Neural cell (in vitro differentiated cells): ENCODE measurements at regions not wholly inside any gene's neighbourhood (a gene's known extent, or its start where the extent isn't known, plus 50 kb on each side); places are given as distances from the start of the nearest gene placed in this dataset.

Source experiments
- H2AFZ ChIP-seq: fragments of 200-600, 300-800 bp; sonication (generic), shearing (Covaris generic); 2 replicates; pipeline ENCODE4 v1.6.0; 2014; ENCODE audit warnings: low read depth, mild to moderate bottlenecking, antibody characterized with exemption, low read length, moderate library complexity
- H3F3A ChIP-seq: fragments of 200-600 bp; shearing (Covaris generic); 2 replicates; pipeline ENCODE4 v1.6.1; 2016; ENCODE audit warnings: mild to moderate bottlenecking, moderate library complexity, mixed read lengths, antibody characterized with exemption, low read length; ENCODE audit not compliant: insufficient read depth, poor library complexity, severe bottlenecking
- H3K27ac ChIP-seq: fragments of 200-600, 300-800 bp; sonication (generic), shearing (Covaris generic); 2 replicates; pipeline ENCODE4 v1.5.1; 2014; ENCODE audit warnings: mild to moderate bottlenecking, low read length, moderate library complexity
- H3K27me3 ChIP-seq: fragments of 300-800, 200-600 bp; sonication (generic), shearing (Covaris generic); 2 replicates; pipeline ENCODE4 v1.6.0; 2014; ENCODE audit warnings: mild to moderate bottlenecking, low read depth, low read length, moderate library complexity; ENCODE audit not compliant: insufficient read depth
- H3K36me3 ChIP-seq: fragments of 300-800, 200-600 bp; sonication (generic), shearing (Covaris generic); 2 replicates; pipeline ENCODE4 v1.5.1; 2014; ENCODE audit warnings: mild to moderate bottlenecking, antibody characterized with exemption, low read length, moderate library complexity; ENCODE audit not compliant: insufficient read depth
- H3K4me2 ChIP-seq: fragments of 300-800, 200-600 bp; sonication (generic), shearing (Covaris generic); 2 replicates; pipeline ENCODE4 v1.6.0; 2014; ENCODE audit warnings: mild to moderate bottlenecking, low read length
- H3K4me3 ChIP-seq: fragments of 300-800, 200-600 bp; sonication (generic), shearing (Covaris generic); 2 replicates; pipeline ENCODE4 v1.5.1; 2014; ENCODE audit warnings: mild to moderate bottlenecking, low read length, moderate library complexity
- H3K79me2 ChIP-seq: fragments of 200-600 bp; shearing (Covaris generic); replicated peaks from 2 replicates; pipeline ENCODE4 v1.6.0; 2014; ENCODE audit warnings: mild to moderate bottlenecking, low read length, moderate library complexity; ENCODE audit not compliant: insufficient read depth
- H3K9ac ChIP-seq: fragments of 300-800, 200-600 bp; sonication (generic), shearing (Covaris generic); 2 replicates; pipeline ENCODE4 v1.6.1; 2016; ENCODE audit warnings: mild to moderate bottlenecking, low read length, mixed read lengths
- H3K9me2 ChIP-seq: fragments of 200-600 bp; shearing (Covaris generic); 2 replicates; pipeline ENCODE4 v1.6.1; 2016; ENCODE audit warnings: mild to moderate bottlenecking, low read length, mixed read lengths; ENCODE audit not compliant: insufficient read depth
- H3K9me3 ChIP-seq: fragments of 200-600, 300-800 bp; sonication (generic), shearing (Covaris generic); 2 replicates; pipeline ENCODE4 v1.6.1; 2016; ENCODE audit warnings: mild to moderate bottlenecking, mixed run types, low read length, moderate library complexity, mixed read lengths
- H4K20me1 ChIP-seq: fragments of 200-600 bp; shearing (Covaris generic); 2 replicates; pipeline ENCODE4 v1.6.1; 2016; ENCODE audit warnings: mild to moderate bottlenecking, mixed run types; ENCODE audit not compliant: insufficient read depth
- EP300 ChIP-seq: fragments of 450-650 bp; conservative IDR thresholded peaks from 2 replicates; pipeline ENCODE4 v1.6.1; 2014; ENCODE audit warnings: antibody characterized with exemption, mild to moderate bottlenecking, moderate library complexity; ENCODE audit not compliant: poor library complexity, severe bottlenecking
- EZH2 ChIP-seq: fragments of 200-600, 300-800 bp; shearing (Covaris generic), sonication (generic); IDR thresholded peaks from 2 replicates; pipeline ENCODE4 v1.6.1; 2014; ENCODE audit warnings: antibody characterized with exemption, low read length, borderline replicate concordance, mild to moderate bottlenecking; ENCODE audit not compliant: insufficient read depth, poor library complexity, severe bottlenecking
- MXI1 ChIP-seq: fragments of 450-650 bp; conservative IDR thresholded peaks from 2 replicates; pipeline ENCODE4 v1.6.1; 2014; ENCODE audit warnings: antibody characterized with exemption, mild to moderate bottlenecking; ENCODE audit not compliant: poor library complexity, severe bottlenecking
- POLR2AphosphoS5 ChIP-seq: IDR thresholded peaks from 2 replicates; pipeline ENCODE4 v1.6.1; 2012
- RAD21 ChIP-seq: fragments of 450-650 bp; conservative IDR thresholded peaks from 2 replicates; pipeline ENCODE4 v1.6.1; 2014; ENCODE audit warnings: antibody characterized with exemption, mild to moderate bottlenecking, moderate library complexity
- SMC3 ChIP-seq: fragments of 450-650 bp; conservative IDR thresholded peaks from 2 replicates; pipeline ENCODE4 v1.6.1; 2014; ENCODE audit warnings: antibody characterized with exemption, mild to moderate bottlenecking, moderate library complexity; ENCODE audit not compliant: poor library complexity
- TAF1 ChIP-seq: IDR thresholded peaks from 2 replicates; pipeline ENCODE4 v1.6.1; 2012; ENCODE audit warnings: low read depth
- TF ChIP-seq, protein P1 (sequence below): fragments of 450-650 bp; IDR thresholded peaks from 2 replicates; pipeline ENCODE4 v1.5.1; 2014; ENCODE audit warnings: antibody characterized with exemption, mild to moderate bottlenecking, moderate library complexity; ENCODE audit not compliant: poor library complexity, severe bottlenecking
- TF ChIP-seq, protein P2 (sequence below): IDR thresholded peaks from 2 replicates; pipeline ENCODE4 v1.6.1; 2012; ENCODE audit warnings: borderline replicate concordance

DNA sequence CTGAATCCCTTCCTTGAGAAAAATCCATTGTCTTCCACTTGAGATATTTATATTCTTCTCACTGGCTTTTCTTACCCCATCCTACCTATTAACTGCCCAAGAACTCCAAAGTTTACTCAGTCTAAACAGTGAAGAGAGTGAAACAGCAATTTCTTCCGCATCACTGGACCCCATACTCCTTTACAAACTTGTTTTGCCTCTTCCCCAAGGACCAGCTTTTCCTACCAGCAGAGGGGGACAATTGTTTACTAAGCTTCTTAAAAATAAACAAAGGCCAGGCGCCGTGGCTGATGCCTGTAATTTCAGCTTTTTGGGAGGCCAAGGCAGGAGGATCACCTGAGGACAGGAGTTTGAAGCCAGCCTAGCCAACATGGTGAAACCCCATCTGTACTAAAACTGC, 52.0 kb downstream of the LRATD1 start:
- H2AFZ ChIP-seq: no peak overlapping the region

DNA sequence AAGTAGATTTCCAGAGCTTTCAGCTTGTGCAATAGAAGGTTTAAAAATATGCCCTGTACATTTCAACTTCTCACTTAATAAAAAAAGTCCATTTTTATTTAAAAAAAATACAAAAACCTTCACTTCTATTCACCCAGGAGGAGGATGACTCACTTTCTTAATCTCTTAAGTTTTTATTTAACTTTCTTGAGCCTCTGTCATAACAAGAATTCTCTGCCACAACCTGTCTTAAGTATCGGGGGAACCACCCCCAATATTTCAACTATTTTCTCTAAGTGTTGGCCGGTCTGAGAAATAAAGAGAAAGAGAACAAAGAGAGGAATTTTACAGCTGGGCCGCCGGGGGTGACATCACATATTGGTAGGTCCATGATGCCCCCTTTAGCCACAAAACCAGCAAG, 58.4 kb downstream of the LRATD1 start:
- Histone ChIP-seq H2AFZ (no peak overlapping the region), H4K20me1 (no peaks in the 10 kb centered on the region), H3F3A (no peaks in the 10 kb centered on the region), H3K79me2 (no peaks in the 10 kb centered on the region), H3K4me2 (no peak overlapping the region), H3K4me3 (no peak overlapping the region), H3K9ac (no peak overlapping the region), H3K27me3 (no peaks in the 10 kb centered on the region), H3K9me3 (no peaks in the 10 kb centered on the region), H3K27ac (no peak overlapping the region), H3K36me3 (no peaks in the 10 kb centered on the region), H3K9me2 (no peaks in the 10 kb centered on the region)
- TF ChIP-seq EZH2: no peak
- no peak for TF ChIP-seq SMC3
- TF ChIP-seq, protein P1, sequence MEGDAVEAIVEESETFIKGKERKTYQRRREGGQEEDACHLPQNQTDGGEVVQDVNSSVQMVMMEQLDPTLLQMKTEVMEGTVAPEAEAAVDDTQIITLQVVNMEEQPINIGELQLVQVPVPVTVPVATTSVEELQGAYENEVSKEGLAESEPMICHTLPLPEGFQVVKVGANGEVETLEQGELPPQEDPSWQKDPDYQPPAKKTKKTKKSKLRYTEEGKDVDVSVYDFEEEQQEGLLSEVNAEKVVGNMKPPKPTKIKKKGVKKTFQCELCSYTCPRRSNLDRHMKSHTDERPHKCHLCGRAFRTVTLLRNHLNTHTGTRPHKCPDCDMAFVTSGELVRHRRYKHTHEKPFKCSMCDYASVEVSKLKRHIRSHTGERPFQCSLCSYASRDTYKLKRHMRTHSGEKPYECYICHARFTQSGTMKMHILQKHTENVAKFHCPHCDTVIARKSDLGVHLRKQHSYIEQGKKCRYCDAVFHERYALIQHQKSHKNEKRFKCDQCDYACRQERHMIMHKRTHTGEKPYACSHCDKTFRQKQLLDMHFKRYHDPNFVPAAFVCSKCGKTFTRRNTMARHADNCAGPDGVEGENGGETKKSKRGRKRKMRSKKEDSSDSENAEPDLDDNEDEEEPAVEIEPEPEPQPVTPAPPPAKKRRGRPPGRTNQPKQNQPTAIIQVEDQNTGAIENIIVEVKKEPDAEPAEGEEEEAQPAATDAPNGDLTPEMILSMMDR: no peak

More for the DNA sequence above, 52.0 kb downstream of the LRATD1 start:
- no peak for TF ChIP-seq MXI1
- no peak for TF ChIP-seq SMC3
- no peak for TF ChIP-seq EZH2
- no peak for TF ChIP-seq RAD21
- TF ChIP-seq EP300: no peak
- no peak for TF ChIP-seq POLR2AphosphoS5
- TF ChIP-seq, protein P1: no peak
- no peak for TF ChIP-seq TAF1
- TF ChIP-seq, protein P2, sequence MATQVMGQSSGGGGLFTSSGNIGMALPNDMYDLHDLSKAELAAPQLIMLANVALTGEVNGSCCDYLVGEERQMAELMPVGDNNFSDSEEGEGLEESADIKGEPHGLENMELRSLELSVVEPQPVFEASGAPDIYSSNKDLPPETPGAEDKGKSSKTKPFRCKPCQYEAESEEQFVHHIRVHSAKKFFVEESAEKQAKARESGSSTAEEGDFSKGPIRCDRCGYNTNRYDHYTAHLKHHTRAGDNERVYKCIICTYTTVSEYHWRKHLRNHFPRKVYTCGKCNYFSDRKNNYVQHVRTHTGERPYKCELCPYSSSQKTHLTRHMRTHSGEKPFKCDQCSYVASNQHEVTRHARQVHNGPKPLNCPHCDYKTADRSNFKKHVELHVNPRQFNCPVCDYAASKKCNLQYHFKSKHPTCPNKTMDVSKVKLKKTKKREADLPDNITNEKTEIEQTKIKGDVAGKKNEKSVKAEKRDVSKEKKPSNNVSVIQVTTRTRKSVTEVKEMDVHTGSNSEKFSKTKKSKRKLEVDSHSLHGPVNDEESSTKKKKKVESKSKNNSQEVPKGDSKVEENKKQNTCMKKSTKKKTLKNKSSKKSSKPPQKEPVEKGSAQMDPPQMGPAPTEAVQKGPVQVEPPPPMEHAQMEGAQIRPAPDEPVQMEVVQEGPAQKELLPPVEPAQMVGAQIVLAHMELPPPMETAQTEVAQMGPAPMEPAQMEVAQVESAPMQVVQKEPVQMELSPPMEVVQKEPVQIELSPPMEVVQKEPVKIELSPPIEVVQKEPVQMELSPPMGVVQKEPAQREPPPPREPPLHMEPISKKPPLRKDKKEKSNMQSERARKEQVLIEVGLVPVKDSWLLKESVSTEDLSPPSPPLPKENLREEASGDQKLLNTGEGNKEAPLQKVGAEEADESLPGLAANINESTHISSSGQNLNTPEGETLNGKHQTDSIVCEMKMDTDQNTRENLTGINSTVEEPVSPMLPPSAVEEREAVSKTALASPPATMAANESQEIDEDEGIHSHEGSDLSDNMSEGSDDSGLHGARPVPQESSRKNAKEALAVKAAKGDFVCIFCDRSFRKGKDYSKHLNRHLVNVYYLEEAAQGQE: no peak
- Histone ChIP-seq H3K4me3 (no peak overlapping the region), H3K9me3 (no peaks in the 10 kb centered on the region), H3F3A (no peaks in the 10 kb centered on the region), H3K9me2 (no peaks in the 10 kb centered on the region), H3K27me3 (no peaks in the 10 kb centered on the region), H3K36me3 (no peaks in the 10 kb centered on the region), H3K79me2 (no peaks in the 10 kb centered on the region), H4K20me1 (no peaks in the 10 kb centered on the region), H3K9ac (no peak overlapping the region), H3K27ac (no peak overlapping the region), H3K4me2 (no peak overlapping the region)
